MCF 10A (cell line): ENCODE measurements at regions not wholly inside any gene's neighbourhood (a gene's known extent, or its start where the extent isn't known, plus 50 kb on each side); places are given as distances from the start of the nearest gene placed in this dataset.

ENCODE experiments used
- BruUV-seq: library from RNA; stranded (reverse); fragments of 400-500 nt; replicated peaks from 2 replicates; lab custom pipeline; 2021; lab: Mats Ljungman, UMichigan
- CTCF ChIA-PET: fragments of 300-600 bp; sonication (Branson Sonifier 250); formaldehyde crosslinking; extraction: SDS; loops from one replicate; lab custom pipeline; 2021; ENCODE audit warnings: antibody characterized with exemption, inconsistent platforms; lab: Yijun Ruan, JAX
- POLR2A ChIA-PET: fragments of 300-600, 350-650 bp; sonication (Branson Sonifier 250); formaldehyde crosslinking; extraction: SDS; loops from one replicate; lab custom pipeline; 2020; ENCODE audit warnings: antibody characterized with exemption, inconsistent platforms; lab: Yijun Ruan, JAX
- DNase-seq: peaks from one replicate; pipeline ENCODE4 v3.0.0-alpha.2; 2018; ENCODE audit not compliant: unreplicated experiment
- H3K27ac Mint-ChIP-seq: one replicate; pipeline ENCODE4 v1.8.0; 2022; ENCODE audit warnings: mild to moderate bottlenecking, low read depth, mixed read lengths; ENCODE audit not compliant: unreplicated experiment
- H3K27me3 Mint-ChIP-seq: one replicate; pipeline ENCODE4 v1.8.0; 2022; ENCODE audit warnings: mixed read lengths; ENCODE audit not compliant: insufficient read depth, unreplicated experiment
- H3K36me3 Mint-ChIP-seq: one replicate; pipeline ENCODE4 v1.8.0; 2022; ENCODE audit warnings: mild to moderate bottlenecking, moderate library complexity, mixed read lengths; ENCODE audit not compliant: insufficient read depth, unreplicated experiment
- H3K4me1 Mint-ChIP-seq: one replicate; pipeline ENCODE4 v1.8.0; 2022; ENCODE audit warnings: mixed read lengths; ENCODE audit not compliant: insufficient read depth, unreplicated experiment
- H3K4me3 Mint-ChIP-seq: one replicate; pipeline ENCODE4 v1.8.0; 2022; ENCODE audit warnings: mild to moderate bottlenecking, moderate library complexity, mixed read lengths; ENCODE audit not compliant: unreplicated experiment
- H3K9me3 Mint-ChIP-seq: one replicate; pipeline ENCODE4 v1.8.0; 2022; ENCODE audit warnings: mixed read lengths; ENCODE audit not compliant: unreplicated experiment
- CTCF ChIP-seq: fragments of 200-600 bp; IDR thresholded peaks from one replicate; pipeline ENCODE4 v1.8.0; 2022; ENCODE audit warnings: antibody characterized with exemption, mild to moderate bottlenecking; ENCODE audit not compliant: unreplicated experiment
- intact Hi-C: fragments of 100-400 bp; cut with micrococcal nuclease; formaldehyde crosslinking; loops from 2 replicates; pipeline ENCODE4 v1.14.1; 2022

- no peaks in the 10 kb centered on the region for H3K4me1 Mint-ChIP-seq
- H3K27me3 Mint-ChIP-seq = peaks cover 50% of the 10 kb centered on the region
- no peaks in the 10 kb centered on the region for H3K9me3 Mint-ChIP-seq
- no TSS peak for BruUV-seq
- ChIA-PET POLR2A (interaction anchor here (0.7 kb wide), 1 partner anchor 200 kb away, joined by 3 read pairs; no protein-coding TSS in a partner anchor), CTCF (interaction anchor here (1.1 kb wide), 1 partner anchor 11 kb away, joined by 3 read pairs; no protein-coding TSS in a partner anchor)
- no peak for TF ChIP-seq CTCF
- no peak overlapping the region for H3K4me3 Mint-ChIP-seq
- no peaks in the 10 kb centered on the region for H3K36me3 Mint-ChIP-seq
- no peak for DNase-seq
- no peak overlapping the region for H3K27ac Mint-ChIP-seq
- intact Hi-C loops = no loop called here
Observed at GRCh38 chr1:22264464-22265341, 121.8 kb upstream of the WNT4 start.

- TF ChIP-seq CTCF = no peak
- intact Hi-C loops = no loop called here
- no peak overlapping the region for H3K27ac Mint-ChIP-seq
Observed at GRCh38 chr1:22266141-22266540, 123.2 kb upstream of the WNT4 start.

GRCh38 chr1:22267413-22268175 lies 124.7 kb upstream of the WNT4 start:
- TF ChIP-seq CTCF = no peak
- intact Hi-C loops = no loop called here
- H3K9me3 Mint-ChIP-seq = no peaks in the 10 kb centered on the region
- CTCF ChIA-PET = no interaction called here
- H3K4me1 Mint-ChIP-seq = no peaks in the 10 kb centered on the region
- POLR2A ChIA-PET = no interaction called here
- peaks cover 45% of the 10 kb centered on the region for H3K27me3 Mint-ChIP-seq
- no peak for DNase-seq
- BruUV-seq = no TSS peak
- H3K36me3 Mint-ChIP-seq = no peaks in the 10 kb centered on the region
- H3K27ac Mint-ChIP-seq = no peak overlapping the region
- H3K4me3 Mint-ChIP-seq = no peak overlapping the region

More at GRCh38 chr1:22266141-22266540, 123.2 kb upstream of the WNT4 start:
- ChIA-PET POLR2A (no interaction called here), CTCF (no interaction called here)
- DNase-seq = no peak
- H3K4me3 Mint-ChIP-seq = no peak overlapping the region
- no peaks in the 10 kb centered on the region for H3K9me3 Mint-ChIP-seq
- BruUV-seq = no TSS peak
- H3K27me3 Mint-ChIP-seq = peaks cover 36% of the 10 kb centered on the region
- no peaks in the 10 kb centered on the region for H3K36me3 Mint-ChIP-seq
- H3K4me1 Mint-ChIP-seq = no peaks in the 10 kb centered on the region

- H3K9me3 Mint-ChIP-seq = no peaks in the 10 kb centered on the region
- POLR2A ChIA-PET = interaction anchor here (0.6 kb wide), 1 partner anchor 77 kb away, joined by 3 read pairs; no protein-coding TSS in a partner anchor
- no peak for TF ChIP-seq CTCF
- intact Hi-C loops = no loop called here
- H3K4me3 Mint-ChIP-seq = no peak overlapping the region
- no peaks in the 10 kb centered on the region for H3K4me1 Mint-ChIP-seq
- no TSS peak for BruUV-seq
- H3K27me3 Mint-ChIP-seq = peaks cover 46% of the 10 kb centered on the region
- CTCF ChIA-PET = no interaction called here
- no peaks in the 10 kb centered on the region for H3K36me3 Mint-ChIP-seq
- no peak overlapping the region for H3K27ac Mint-ChIP-seq
- DNase-seq = no peak
Observed at GRCh38 chr1:22268327-22268726, 125.4 kb upstream of the WNT4 start.
